ENCODE measurements at regions not wholly inside any gene's neighbourhood (a gene's known extent, or its start where the extent isn't known, plus 50 kb on each side); places are given as distances from the start of the nearest gene placed in this dataset.

DNA sequence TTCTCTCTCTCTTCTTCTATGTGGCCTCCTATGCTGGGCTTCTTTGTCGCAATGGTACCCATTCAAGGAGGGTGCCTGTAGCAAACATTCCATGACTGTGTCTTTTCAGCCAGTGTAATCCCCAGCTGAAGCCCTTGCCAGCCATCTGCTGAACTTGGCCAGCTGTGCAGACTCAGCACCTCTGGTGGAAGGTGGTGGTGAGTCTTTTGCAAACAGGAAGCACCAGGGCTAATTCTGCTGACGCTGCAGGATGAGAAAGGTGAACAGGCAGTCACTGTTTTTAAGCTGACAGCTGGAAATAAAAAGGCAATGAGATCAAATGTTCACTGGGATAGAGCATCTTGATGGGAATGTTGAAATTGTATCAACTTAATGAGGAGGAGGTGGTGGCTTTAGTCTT, 298.7 kb upstream of the CLNK start (continued):
- TF ChIP-seq, protein P1, sequence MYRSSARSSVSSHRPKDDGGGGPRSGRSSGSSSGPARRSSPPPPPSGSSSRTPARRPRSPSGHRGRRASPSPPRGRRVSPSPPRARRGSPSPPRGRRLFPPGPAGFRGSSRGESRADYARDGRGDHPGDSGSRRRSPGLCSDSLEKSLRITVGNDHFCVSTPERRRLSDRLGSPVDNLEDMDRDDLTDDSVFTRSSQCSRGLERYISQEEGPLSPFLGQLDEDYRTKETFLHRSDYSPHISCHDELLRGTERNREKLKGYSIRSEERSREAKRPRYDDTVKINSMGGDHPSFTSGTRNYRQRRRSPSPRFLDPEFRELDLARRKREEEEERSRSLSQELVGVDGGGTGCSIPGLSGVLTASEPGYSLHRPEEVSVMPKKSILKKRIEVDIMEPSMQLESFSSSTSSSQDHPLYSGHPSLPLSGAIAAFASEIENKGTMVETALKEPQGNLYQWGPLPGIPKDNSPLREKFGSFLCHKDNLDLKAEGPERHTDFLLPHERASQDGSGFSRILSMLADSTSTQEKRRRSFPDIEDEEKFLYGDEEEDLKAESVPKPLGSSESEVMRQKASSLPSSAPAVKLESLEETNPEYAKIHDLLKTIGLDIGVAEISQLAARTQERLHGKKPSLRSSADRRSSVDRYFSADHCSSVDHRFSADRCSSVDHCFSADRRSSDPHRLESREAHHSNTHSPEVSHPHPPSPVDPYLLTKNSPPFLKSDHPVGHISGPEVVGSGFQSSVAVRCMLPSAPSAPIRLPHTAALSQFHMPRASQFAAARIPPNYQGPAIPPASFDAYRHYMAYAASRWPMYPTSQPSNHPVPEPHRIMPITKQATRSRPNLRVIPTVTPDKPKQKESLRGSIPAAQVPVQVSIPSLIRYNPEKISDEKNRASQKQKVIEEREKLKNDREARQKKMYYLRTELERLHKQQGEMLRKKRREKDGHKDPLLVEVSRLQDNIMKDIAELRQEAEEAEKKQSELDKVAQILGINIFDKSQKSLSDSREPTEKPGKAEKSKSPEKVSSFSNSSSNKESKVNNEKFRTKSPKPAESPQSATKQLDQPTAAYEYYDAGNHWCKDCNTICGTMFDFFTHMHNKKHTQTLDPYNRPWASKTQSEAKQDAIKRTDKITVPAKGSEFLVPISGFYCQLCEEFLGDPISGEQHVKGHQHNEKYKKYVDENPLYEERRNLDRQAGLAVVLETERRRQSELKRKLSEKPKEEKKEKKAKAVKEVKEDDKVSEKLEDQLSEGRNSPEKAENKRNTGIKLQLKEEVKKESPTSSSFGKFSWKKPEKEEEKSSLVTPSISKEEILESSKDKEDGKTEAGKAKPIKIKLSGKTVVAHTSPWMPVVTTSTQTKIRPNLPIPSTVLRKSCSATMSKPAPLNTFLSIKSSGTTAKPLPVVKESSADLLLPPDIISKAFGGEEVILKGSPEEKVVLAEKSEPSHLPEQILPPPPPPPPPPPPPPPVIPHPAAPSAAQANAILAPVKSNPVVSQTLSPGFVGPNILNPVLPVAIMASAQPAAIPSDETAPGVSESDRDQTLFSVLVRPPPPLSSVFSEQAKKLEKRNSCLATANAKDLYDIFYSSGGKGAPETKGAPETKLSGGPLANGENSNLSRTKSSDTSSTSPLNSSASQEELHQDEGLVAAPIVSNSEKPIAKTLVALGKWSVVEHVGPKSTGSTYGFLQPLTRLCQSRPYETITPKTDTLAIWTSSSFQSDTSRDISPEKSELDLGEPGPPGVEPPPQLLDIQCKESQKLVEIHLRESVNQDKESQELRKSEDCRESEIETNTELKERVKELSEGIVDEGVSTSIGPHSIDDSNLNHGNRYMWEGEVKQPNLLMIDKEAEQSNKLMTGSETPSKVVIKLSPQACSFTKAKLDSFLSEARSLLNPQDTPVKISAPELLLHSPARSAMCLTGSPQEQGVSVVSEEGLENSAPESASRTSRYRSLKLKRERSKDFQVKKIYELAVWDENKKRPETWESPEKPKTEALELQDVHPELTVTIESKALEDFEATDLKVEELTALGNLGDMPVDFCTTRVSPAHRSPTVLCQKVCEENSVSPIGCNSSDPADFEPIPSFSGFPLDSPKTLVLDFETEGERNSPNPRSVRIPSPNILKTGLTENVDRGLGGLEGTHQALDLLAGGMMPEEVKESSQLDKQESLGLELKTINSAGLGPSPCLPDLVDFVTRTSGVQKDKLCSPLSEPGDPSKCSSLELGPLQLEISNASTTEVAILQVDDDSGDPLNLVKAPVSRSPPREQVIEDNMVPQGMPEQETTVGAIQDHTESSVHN (IDR thresholded peaks at IDR 0.05; ENCODE audit: borderline replicate concordance in 1 of 2, low read depth in 1 of 2) = no peak
- TF ChIP-seq, protein P2, sequence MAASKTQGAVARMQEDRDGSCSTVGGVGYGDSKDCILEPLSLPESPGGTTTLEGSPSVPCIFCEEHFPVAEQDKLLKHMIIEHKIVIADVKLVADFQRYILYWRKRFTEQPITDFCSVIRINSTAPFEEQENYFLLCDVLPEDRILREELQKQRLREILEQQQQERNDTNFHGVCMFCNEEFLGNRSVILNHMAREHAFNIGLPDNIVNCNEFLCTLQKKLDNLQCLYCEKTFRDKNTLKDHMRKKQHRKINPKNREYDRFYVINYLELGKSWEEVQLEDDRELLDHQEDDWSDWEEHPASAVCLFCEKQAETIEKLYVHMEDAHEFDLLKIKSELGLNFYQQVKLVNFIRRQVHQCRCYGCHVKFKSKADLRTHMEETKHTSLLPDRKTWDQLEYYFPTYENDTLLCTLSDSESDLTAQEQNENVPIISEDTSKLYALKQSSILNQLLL (CRISPR knock-in tag; IDR thresholded peaks at IDR 0.05; ENCODE audit: borderline replicate concordance) = no peak
- TF ChIP-seq TEAD4 (IDR thresholded peaks at IDR 0.05; ENCODE audit: low read length) (no peak), TEAD4 (CRISPR knock-in tag; IDR thresholded peaks at IDR 0.05; ENCODE audit: borderline replicate concordance) (no peak), ZNF561 (CRISPR knock-in tag; conservative IDR thresholded peaks at IDR 0.05) (no peak), GTF2F1 (IDR thresholded peaks at IDR 0.05; ENCODE audit: low read depth, low read length) (no peak), ZNF316 (IDR thresholded peaks at IDR 0.05) (peak; percentile 19; the same call in 1 of the 2 replicates), MAFG (tag; conservative IDR thresholded peaks at IDR 0.05) (peak; percentile 39; the same call in 1 of the 2 replicates), MAFK (IDR thresholded peaks at IDR 0.05; ENCODE audit: low read length) (peak; percentile 40; the same call in 1 of the 2 replicates), ZC3H11A (IDR thresholded peaks at IDR 0.05; ENCODE audit: low read depth, low read length) (no peak), ZNF384 (IDR thresholded peaks at IDR 0.05; ENCODE audit: low read depth, low read length) (no peak), CHCHD3 (CRISPR knock-in tag; IDR thresholded peaks at IDR 0.05) (no peak), KAT2B (IDR thresholded peaks at IDR 0.05; ENCODE audit: low read depth, low read length) (no peak), FOXA1 (IDR thresholded peaks at IDR 0.05; ENCODE audit: borderline replicate concordance) (no peak)
